SJCRH30 (cell line): ENCODE measurements at regions not wholly inside any gene's neighbourhood (a gene's known extent, or its start where the extent isn't known, plus 50 kb on each side); places are given as distances from the start of the nearest gene placed in this dataset.

Experiments used
- DNase-seq, 2 experiments: peaks; one replicate each; pipeline ENCODE4 v3.0.0-alpha.2; 2015 to 2020
- H3K27ac ChIP-seq: fragments of 250-450 bp; sonication (Bioruptor Pico); 2 replicates; pipeline ENCODE4 v1.5.1; 2020; ENCODE audit warnings: mild to moderate bottlenecking, moderate library complexity
- H3K27me3 ChIP-seq: fragments of 250-450 bp; sonication (Bioruptor Pico); 2 replicates; pipeline ENCODE4 v1.5.1; 2020; ENCODE audit warnings: mild to moderate bottlenecking, moderate library complexity
- H3K36me3 ChIP-seq: fragments of 250-450 bp; sonication (Bioruptor Pico); 2 replicates; pipeline ENCODE4 v1.5.1; 2020; ENCODE audit warnings: mild to moderate bottlenecking, moderate library complexity
- H3K4me1 ChIP-seq: fragments of 250-450 bp; sonication (Bioruptor Pico); 2 replicates; pipeline ENCODE4 v1.5.1; 2020; ENCODE audit warnings: mild to moderate bottlenecking, moderate library complexity
- H3K4me3 ChIP-seq: fragments of 250-450 bp; sonication (Bioruptor Pico); 2 replicates; pipeline ENCODE4 v1.5.1; 2020; ENCODE audit warnings: mild to moderate bottlenecking, moderate library complexity
- H3K9me3 ChIP-seq: fragments of 250-450 bp; sonication (Bioruptor Pico); replicated peaks from 2 replicates; pipeline ENCODE4 v1.5.1; 2020; ENCODE audit warnings: mild to moderate bottlenecking, moderate library complexity

DNA sequence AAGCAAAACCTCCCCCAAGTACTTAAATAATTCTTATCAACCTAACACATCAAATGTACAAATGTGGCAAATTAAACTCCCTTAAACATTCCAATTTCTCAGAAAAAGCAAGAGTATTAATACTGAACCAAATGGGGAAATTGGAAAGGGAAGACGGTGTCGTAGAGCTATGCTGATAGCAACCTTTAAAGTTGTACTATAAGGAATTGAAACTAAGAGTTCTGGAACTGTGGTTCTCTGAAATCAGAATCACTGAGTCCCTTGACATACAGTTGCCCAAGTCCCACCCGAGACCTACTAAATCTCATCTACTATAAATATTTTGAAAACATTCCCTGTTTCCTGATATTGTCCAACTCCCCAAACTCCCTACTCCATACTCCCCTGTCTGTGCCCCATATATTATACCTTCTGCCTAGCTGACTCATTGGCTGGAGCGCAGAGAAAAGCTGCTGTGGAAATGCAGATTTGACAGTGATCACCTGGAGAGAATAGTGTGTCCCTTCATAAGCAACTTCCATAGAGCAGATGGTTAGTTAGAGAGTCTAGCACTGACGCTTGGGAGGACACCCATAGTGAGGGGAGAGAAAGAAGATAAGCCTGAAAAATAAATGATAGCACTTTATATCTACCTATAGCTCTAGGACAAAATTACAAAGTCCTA lies 51.4 kb upstream of the ITM2B start:
- Histone ChIP-seq H3K27me3 (no peaks in the 10 kb centered on the region), H3K4me3 (no peak overlapping the region), H3K36me3 (no peaks in the 10 kb centered on the region), H3K27ac (no peak overlapping the region), H3K4me1 (no peaks in the 10 kb centered on the region), H3K9me3 (no peaks in the 10 kb centered on the region)
- DNase-seq: no peak

DNA sequence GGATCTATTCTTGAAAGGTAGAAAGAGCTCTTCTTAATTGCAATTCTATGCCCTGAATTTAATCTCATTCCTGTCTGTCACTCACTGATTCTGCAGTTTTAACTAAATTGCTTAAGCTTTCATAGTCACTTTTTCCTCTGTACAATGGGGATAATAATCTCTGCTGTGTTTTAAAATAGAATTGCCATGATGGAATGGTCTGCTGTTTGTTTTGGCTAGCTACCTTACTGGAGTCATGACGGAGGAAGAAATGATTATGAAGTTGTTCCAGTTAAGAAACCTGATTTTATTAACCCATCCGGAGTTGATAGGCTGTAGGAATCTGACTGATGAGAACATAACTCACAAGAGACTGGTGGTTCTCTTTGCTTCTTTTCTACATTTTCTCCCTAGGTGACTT lies 54.9 kb upstream of the ITM2B start:
- no peak for DNase-seq
- H3K9me3 ChIP-seq: no peaks in the 10 kb centered on the region

DNA sequence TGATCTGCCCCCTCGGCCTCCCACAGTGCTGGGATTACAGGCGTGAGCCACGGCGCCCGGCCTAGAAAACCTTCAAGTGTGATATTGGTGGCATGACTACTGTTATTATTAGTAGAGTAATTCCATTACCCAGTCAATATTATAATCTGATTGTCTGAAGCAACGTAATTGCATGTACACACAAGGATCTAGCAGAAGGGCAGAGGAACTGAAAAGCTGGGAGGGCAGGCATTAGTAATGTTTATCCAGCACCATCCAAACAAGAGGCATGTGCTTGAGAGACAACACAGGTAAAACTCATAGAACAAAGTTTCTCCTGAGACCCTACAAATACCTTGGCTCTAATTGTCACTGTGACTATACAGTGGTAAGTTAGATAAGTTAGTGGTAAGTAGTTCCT lies 56.2 kb upstream of the ITM2B start:
- DNase-seq: no peak
- no peak overlapping the region for H3K4me3 ChIP-seq
- no peaks in the 10 kb centered on the region for H3K4me1 ChIP-seq
- no peak overlapping the region for H3K27ac ChIP-seq
- no peaks in the 10 kb centered on the region for H3K36me3 ChIP-seq
- no peaks in the 10 kb centered on the region for H3K27me3 ChIP-seq
- no peaks in the 10 kb centered on the region for H3K9me3 ChIP-seq

More for the DNA sequence above, 54.9 kb upstream of the ITM2B start:
- Histone ChIP-seq H3K27ac (no peak overlapping the region), H3K4me3 (no peak overlapping the region), H3K4me1 (no peaks in the 10 kb centered on the region), H3K27me3 (no peaks in the 10 kb centered on the region), H3K36me3 (no peaks in the 10 kb centered on the region)

DNA sequence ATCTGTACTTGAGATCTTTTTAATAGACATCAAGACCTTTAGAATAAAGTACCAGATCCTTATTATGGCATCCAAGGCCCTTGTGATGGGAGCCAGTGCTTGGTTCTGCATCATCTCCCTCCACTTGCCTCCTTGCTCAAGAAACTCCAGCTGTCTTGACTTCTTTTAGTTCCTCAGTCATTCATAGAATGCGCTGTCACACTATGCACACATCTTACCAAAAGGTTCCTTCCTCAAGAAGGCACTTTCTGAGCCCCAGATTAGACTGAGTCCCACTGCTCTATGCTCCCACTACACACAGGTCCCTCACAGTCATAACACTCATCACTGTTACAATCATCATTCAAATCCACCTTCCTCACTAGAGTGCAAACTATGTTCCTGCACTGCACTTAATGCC lies 57.8 kb upstream of the ITM2B start:
- no peak overlapping the region for H3K4me3 ChIP-seq
- DNase-seq: no peak
- no peak overlapping the region for H3K27ac ChIP-seq
- H3K4me1 ChIP-seq: no peaks in the 10 kb centered on the region
- H3K27me3 ChIP-seq: no peaks in the 10 kb centered on the region
- no peaks in the 10 kb centered on the region for H3K9me3 ChIP-seq
- H3K36me3 ChIP-seq: no peaks in the 10 kb centered on the region

DNA sequence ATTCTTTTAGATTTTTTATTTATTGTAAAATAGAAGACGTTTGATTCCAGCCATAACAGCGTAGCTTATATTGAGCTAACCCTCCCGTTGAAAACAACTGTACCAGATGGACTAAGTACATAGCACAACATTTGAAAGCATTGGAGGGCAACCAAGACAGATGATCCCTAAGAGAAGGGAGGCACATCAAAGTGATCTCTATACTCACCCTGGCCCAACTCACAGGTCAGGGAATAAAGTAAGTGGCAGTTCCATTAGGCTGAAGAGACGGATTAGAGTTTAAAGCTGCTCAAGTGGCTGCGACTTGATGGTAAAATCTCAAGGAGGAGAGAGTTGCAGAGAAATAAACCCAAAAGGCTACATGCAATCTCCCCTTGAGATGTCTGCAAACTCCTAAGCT lies 65.1 kb upstream of the ITM2B start:
- no peaks in the 10 kb centered on the region for H3K9me3 ChIP-seq
- no peaks in the 10 kb centered on the region for H3K36me3 ChIP-seq
- H3K4me3 ChIP-seq: no peak overlapping the region
- H3K27ac ChIP-seq: no peak overlapping the region
- no peaks in the 10 kb centered on the region for H3K27me3 ChIP-seq
- no peak for DNase-seq
- no peaks in the 10 kb centered on the region for H3K4me1 ChIP-seq

DNA sequence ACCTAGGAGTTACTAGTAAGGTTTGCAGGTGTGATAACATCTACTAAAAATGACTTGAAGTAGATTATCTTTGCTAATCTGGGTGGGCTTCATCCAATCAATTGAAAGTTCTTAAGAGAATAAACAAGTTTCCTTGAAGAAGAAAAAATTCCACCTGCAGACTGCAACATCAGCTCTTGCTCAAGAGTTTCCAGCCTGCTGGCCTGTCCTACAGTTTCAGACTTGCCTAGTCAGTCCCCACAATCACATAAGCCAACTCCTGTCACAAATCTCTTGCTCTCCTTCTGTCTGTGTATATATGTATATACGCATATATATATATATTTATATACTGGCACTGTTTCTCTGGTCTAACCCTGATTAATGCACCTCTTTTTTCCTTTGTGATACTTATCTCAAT lies 67.3 kb upstream of the ITM2B start:
- Histone ChIP-seq H3K4me1 (peaks cover 6% of the 10 kb centered on the region), H3K36me3 (no peaks in the 10 kb centered on the region), H3K4me3 (no peak overlapping the region), H3K27me3 (no peaks in the 10 kb centered on the region), H3K27ac (no peak overlapping the region), H3K9me3 (no peaks in the 10 kb centered on the region)
- DNase-seq: no peak

DNA sequence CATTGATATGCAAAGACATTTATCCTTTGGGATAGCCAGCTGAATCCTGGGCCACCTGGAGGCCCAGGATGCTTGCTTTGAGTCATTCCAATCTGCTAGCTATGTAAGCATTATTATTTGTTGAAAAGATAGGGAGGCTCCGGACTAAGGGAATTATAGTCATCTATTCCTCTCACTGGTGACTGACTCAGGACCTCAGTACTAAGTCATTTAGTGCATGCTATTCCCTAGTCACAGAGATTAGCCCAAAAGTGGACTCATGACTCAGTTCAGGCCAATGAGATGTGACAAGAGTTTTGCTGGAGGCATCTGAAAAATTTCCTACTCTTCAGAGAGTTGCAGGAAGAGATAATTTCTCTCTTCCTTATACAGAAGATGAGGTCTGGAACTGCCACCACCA lies 67.9 kb upstream of the ITM2B start:
- Histone ChIP-seq H3K27ac (no peak overlapping the region), H3K9me3 (no peaks in the 10 kb centered on the region), H3K4me1 (peaks cover 12% of the 10 kb centered on the region), H3K27me3 (no peaks in the 10 kb centered on the region), H3K36me3 (no peaks in the 10 kb centered on the region), H3K4me3 (no peak overlapping the region)
- no peak for DNase-seq

DNA sequence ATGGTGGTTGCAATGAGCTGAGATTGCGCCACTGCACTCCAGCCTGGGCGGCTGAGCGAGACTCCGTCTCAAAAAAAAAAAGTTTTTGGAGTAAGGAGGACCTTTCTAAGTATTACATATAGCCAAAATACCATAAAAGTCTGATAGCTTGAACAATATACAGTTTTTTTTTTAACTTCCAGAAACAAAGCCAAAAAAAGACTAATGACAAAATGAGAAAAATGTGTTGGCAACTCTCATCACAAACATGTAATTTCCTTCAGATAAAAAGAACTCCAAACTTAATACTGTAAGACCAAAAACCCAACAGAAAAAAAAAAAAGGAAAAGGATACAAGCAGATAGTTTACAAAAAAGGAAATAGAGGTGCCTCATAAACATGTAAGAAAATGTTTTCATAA lies 68.2 kb upstream of the MED4 start:
- Histone ChIP-seq H3K27me3 (no peaks in the 10 kb centered on the region), H3K4me3 (no peak overlapping the region), H3K36me3 (no peaks in the 10 kb centered on the region), H3K9me3 (no peaks in the 10 kb centered on the region), H3K27ac (no peak overlapping the region), H3K4me1 (peaks cover 21% of the 10 kb centered on the region)
- DNase-seq: no peak

DNA sequence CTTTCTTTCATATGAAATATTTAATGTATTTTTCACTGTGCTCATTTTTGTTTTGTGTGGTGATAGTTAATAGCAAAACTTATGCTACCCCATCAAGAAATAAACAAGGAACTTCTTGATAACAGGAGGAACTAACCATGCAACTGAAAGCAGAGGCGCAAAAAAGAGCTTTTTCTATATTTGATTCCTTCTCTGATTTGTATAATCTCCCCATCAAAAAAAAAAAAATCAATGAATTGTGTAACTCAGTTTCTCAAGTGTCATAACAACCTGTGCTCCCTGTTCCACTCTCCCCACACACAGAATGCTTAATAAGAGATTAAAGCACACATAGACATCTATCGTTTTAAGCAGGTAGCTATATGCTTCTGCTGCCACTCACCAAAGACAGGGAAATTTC lies 67.3 kb upstream of the MED4 start:
- no peak overlapping the region for H3K4me3 ChIP-seq
- no peaks in the 10 kb centered on the region for H3K9me3 ChIP-seq
- H3K4me1 ChIP-seq: peaks cover 22% of the 10 kb centered on the region
- DNase-seq: no peak
- no peak overlapping the region for H3K27ac ChIP-seq
- no peaks in the 10 kb centered on the region for H3K27me3 ChIP-seq
- H3K36me3 ChIP-seq: no peaks in the 10 kb centered on the region

DNA sequence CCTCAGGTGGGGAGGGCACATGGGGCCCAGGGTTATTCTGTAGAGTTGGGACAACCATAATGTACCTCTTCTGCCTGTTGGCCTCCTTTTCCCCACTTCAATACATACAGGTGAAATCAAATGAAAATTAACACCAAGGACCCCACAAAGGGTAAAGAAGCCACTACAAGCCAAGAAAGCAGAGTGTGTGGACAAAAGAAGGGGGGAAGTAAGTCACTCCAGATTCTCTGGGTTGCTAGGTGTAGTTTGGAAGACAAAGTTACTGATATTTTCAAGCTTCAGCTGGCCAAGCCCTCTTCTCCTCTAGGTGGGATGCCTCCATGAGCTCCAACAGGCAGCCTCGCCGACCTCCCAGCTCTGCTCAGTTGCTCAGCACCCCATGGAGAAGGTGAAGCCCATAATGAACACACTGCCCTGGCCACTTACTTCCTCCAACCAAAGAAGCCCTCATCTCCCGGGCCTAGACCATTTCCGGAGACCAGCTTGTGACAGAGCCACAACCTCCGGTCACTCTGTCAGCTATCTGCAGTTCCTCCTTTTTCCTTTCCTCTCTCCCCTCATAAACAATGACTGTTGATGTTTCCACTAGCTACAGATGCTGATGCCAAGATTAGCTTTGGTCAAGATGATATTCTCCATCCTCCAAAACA lies 66.8 kb upstream of the MED4 start:
- DNase-seq: no peak
- Histone ChIP-seq H3K27me3 (no peaks in the 10 kb centered on the region), H3K27ac (no peak overlapping the region), H3K36me3 (no peaks in the 10 kb centered on the region), H3K4me1 (peaks cover 23% of the 10 kb centered on the region), H3K9me3 (no peaks in the 10 kb centered on the region), H3K4me3 (no peak overlapping the region)

DNA sequence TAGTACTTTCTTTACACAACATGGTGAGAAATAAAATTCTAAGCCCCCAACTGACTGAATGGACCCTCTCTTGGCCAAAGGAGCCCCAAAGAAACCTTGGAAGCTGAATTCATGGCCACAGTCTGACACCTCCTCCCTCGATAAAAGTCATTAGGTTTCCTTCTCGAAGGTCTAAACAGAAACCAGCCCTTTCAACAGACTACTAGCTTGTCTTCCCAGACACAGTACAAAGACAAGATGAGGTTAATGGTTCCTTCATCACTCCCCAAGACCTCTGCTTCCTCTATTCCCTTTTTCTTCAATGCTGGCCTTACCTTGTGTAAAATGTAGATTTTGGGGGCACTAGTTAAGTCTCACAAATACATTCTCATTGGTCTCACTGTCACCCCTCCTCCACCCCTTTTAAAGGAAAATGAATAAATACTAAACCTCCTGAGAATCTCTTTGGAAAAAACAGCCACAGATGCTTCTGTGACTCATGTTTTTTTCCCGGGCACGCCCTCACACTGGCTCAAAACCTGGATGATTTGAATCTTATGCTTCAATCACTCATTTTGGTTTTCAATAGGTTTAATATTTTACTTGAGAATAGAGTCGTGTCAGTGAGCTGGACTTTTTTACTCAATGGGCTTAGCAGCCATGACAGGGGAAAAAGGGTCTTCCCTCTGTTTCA lies 65.8 kb upstream of the MED4 start:
- Histone ChIP-seq H3K27me3 (no peaks in the 10 kb centered on the region), H3K36me3 (no peaks in the 10 kb centered on the region), H3K9me3 (no peaks in the 10 kb centered on the region), H3K4me1 (peaks cover 33% of the 10 kb centered on the region), H3K27ac (no peak overlapping the region), H3K4me3 (no peak overlapping the region)
- peak in 1 of 2 experiments; percentile 13 for DNase-seq

DNA sequence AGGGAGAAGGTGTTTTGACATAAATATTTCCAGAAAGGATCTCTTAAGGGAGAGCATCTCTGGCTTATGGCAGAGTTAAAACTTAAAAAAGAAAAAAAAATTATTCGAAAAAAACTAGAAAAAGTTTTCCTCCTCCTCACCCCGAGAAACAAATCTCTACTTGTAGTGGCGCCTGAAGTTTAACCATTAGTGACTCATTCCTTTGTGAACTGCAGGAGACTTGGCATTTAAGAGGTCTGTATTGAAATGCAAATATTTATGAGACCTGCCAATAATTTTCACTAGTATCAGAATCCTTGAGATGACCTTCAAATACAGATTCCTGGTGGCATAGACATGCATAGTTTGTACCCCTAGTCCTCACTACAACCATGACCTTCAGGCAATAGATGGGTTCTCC lies 64.9 kb upstream of the MED4 start:
- Histone ChIP-seq H3K27me3 (no peaks in the 10 kb centered on the region), H3K4me3 (no peak overlapping the region), H3K27ac (no peak overlapping the region), H3K4me1 (peaks cover 40% of the 10 kb centered on the region), H3K9me3 (no peaks in the 10 kb centered on the region), H3K36me3 (no peaks in the 10 kb centered on the region)
- DNase-seq: no peak

DNA sequence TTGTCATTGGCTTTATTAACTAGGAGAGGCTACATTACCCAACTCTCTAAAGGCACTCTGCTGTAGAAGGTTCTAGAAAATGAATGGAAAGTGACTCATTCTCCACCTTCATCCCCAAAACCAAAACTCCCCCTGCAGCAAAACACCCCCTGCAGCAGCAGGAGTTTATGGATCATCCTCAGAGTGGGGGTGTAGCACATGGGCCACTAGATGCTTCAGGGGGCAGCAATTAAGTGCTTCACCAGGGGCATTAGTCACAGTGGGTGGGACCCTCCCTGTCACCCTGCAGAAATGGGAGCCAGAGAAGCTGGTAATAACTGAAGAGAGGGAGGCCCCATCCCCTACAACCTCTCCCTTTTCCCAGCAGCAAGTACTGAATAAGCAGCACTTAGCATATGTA lies 64.5 kb upstream of the MED4 start:
- Histone ChIP-seq H3K9me3 (no peaks in the 10 kb centered on the region), H3K27ac (no peak overlapping the region), H3K27me3 (no peaks in the 10 kb centered on the region), H3K4me1 (peaks cover 44% of the 10 kb centered on the region), H3K4me3 (no peak overlapping the region), H3K36me3 (no peaks in the 10 kb centered on the region)
- no peak for DNase-seq

DNA sequence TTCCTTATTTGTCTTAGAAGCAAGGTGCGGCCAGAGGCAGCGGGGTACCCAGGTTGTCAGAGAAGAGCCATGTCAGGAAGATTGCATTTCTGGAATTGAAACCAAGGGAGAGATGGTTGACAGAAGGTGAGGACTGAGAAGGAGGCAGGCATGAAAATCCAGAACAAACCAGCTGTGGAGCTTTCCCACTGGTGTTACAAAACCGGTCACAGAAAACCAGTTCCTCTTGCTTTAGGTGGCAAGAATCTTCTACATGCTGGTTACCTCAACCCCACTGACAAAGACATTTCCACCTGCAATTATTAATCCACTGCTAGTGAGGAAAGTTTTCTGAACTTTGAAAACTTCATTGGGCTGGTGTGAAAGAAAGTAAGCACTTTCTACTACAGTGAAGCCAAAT lies 64.0 kb upstream of the MED4 start:
- Histone ChIP-seq H3K4me3 (no peak overlapping the region), H3K36me3 (no peaks in the 10 kb centered on the region), H3K4me1 (peaks cover 48% of the 10 kb centered on the region), H3K9me3 (no peaks in the 10 kb centered on the region), H3K27me3 (no peaks in the 10 kb centered on the region), H3K27ac (no peak overlapping the region)
- DNase-seq: no peak

DNA sequence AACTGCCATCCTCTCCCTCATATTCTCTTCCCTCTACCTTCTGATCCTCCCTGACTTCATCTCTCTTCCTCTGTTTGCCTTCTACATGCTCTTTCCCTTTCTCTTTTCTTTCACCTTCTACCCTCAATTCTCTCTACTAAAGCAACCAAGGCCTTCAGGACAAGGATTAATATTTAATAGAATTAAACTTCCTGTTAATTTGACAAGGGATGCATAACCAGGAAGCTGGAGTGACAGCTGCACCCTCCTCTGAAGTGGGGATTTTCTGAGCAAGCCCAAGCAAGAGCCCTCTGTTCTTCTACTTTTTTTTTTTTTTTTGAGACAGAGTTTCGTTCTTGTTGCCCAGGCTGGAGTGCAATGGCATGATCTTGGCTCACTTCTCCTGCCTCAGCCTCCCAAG lies 63.4 kb upstream of the MED4 start:
- H3K36me3 ChIP-seq: no peaks in the 10 kb centered on the region
- peak overlapping the region; percentile 51 for H3K27ac ChIP-seq
- DNase-seq: peak; percentile 33 to 60

More for the DNA sequence above, 63.4 kb upstream of the MED4 start:
- Histone ChIP-seq H3K9me3 (no peaks in the 10 kb centered on the region), H3K4me3 (peak overlapping the region; percentile 14; the same call in 1 of the 2 replicates), H3K27me3 (no peaks in the 10 kb centered on the region), H3K4me1 (peaks cover 52% of the 10 kb centered on the region)
